ENCODE measurements at regions not wholly inside any gene's neighbourhood (a gene's known extent, or its start where the extent isn't known, plus 50 kb on each side); places are given as distances from the start of the nearest gene placed in this dataset.
"Not testable (repeated sequence)": the region's sequence is repeated elsewhere in the genome, so short reads cannot be mapped to it uniquely, and the experiment has no call there.

DNA sequence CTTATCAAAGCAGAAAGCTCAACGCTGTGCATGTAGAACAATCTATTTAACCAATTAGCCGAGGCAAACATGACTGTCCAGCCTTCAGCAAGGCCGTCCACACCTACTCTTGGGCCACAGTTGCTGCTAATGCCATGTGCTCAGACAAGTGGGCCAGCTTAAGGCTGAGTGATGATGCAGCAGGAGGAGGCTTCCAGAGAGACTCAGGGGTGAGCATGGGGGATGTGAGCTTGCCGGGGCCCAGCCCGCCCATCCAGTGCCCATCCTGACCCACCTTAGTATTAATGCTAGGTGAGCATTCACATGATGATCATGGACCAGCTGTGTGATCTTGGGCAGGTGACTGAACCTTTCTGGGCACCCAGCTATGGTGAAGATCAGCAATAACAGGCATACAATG lies 150.1 kb downstream of the TPRA1 start:
- DNase-seq (ENCODE audit: low spot score) = no peak

DNA sequence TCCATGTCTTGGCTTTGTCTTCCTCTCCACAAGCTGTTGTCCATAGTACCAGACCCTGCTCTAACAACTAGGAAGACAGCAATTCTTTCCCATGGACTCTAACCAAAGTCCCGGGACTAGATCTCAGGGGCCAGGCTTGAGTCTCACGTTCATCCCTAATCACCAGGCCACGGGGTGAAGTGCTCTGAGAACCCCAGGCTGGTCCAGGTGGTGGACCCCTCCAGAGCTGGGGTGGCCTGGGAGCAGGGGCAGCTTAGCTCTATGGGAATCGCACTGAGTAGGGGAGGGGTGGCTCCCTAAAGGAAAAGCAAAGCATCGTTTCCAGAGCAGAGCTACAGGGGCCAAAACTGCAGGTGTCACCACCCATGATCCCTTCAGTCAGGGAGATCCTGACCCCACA lies 150.9 kb downstream of the TPRA1 start:
- no peak for DNase-seq (ENCODE audit: low spot score)

DNA sequence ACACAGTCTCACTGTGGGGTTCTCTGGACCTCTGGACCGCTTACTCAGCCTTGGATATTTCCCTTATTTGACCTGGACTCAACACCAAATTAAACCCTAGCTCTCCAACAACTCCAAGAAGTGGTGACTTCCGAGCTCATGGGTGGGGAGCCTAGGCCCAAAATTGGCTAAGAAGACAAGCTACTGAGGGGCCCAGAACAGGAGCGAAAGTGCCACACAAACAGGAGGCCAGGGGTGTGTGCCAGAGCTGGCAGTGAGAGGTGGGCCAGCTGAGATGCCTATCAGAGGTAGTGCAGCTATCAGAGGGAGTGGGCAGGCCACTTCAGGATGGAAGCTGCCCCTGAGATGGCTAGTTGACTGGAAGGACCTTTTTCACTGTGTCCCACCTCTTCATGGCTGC lies 151.1 kb upstream of the PRR20G start:
- no peak for DNase-seq (ENCODE audit: low spot score)

DNA sequence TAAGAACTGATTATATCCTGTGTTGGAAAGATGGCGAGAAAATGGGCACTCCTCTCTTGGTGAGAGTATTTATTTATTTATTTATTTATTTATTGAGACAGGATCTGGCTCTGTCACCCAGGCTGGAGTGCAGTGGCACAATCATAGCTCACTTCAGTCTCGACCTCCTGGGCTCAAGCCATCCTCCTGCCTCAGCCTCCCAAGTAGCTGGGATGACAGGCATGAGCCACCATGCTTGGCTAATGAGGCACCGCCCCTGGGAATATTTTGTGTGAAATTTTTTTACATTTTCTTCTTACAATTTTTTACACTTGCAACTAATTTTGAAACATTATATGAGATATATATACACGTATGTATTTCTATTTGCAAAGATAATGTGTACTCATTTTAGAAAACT lies 150.5 kb upstream of the PRR20G start:
- no peak for DNase-seq (ENCODE audit: low spot score)

DNA sequence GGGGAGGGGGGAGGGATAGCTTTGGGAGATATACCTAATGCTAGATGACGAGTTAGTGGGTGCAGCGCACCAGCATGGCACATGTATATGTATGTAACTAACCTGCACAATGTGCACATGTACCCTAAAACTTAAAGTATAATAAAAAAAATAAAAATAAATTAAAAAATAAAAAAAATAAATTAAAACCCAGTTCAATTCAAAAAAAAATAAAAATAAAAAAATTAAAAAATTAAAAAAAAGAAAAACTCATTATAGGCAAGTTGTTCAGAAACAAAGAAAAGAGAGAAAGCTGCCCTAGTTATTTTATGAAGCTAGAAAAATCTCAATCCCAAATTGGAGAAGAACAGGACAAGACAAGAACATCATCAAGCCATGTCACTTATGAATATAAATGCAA lies 147.5 kb upstream of the PRR20G start:
- not testable (repeated sequence) for DNase-seq (ENCODE audit: low spot score)

DNA sequence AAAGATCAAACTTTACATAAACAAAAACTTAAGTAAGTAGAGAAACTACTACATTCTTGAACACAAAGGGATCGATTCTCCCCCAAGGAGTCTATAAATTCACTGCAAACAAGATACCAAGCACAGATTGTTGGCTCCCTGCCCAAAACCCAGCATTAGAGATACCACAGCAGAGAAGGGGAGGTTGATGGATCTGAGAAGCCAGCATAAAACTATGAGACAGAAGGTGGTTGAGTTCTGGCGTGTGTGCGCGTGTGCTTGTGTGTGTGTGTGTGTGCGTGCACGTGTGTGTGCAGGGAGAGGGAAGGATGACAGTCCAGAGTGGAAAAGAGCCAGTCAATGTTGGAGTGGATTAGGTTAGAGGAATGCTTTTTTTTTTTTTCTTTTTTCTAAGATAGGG lies 143.2 kb upstream of the PRR20G start:
- no peak for DNase-seq (ENCODE audit: low spot score)

DNA sequence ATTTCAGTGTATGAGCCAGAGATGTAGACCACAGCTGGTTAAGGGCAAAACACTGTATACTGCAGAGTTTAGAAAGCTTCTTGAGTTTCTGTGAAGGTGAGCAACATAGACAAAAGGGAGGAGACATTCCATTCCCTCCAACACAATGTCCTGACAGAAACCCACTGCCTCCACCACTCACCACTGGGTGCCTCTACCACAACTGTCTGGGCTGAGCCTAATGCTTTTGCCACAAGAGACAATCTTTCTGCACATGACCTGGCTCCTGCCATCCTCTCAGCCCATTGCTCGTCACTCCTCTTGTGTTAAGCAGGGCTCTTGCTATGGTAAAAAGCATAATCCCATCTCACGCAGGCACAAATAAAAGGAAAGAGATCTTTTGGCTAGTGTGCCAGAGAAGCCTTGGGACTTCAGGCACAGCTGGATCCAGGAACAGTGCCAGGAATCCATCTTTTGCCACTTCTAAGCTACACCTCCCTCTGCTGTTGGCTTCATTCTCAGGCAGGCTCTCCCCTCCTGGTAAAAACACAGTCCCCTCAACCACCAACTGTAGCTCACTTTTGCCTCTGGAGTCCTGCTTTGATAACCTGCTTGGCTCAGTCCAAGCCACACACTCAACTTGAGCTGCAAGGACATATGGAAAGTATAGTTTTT lies 140.6 kb upstream of the PRR20G start:
- DNase-seq (ENCODE audit: low spot score) = no peak

DNA sequence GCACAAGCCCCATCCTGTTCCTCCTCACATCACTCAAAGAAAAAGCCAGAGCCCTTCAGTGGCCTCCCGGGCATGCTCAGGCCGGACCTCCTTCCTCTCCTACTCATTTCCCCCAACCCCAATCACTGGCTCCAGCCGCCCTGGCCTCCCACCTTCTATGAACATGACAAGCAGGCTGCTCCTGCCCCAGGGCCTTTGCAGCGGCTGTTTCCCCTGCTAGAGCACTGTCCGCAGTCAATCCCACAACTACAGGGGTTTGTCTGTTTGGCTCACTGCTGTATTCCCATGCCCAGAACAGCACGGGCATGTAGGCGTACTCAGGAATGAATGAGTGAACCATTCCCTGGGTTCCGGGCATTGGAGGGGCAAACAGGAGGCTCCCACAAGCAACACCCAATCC lies 139.8 kb upstream of the PRR20G start:
- DNase-seq (ENCODE audit: low spot score) = no peak

DNA sequence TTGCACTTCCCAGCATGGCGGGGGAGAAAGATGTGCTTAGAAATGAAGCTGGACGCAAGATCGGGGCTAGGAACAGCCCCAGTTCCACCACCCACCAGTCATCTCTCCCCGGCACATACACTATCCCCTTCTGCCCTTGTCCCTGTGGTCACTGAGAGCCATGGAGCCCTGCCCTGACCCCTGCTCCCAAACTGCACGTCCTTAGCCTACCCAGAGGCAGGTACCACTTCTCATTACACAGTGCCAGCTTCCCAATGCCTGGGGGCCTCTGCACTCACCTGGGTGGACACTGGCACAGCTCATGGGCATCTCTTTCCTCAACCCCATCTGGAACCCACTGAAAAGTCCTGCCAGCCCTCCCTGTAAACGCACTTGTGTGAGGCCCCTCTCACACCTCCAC lies 139.3 kb upstream of the PRR20G start:
- no peak for DNase-seq (ENCODE audit: low spot score)

DNA sequence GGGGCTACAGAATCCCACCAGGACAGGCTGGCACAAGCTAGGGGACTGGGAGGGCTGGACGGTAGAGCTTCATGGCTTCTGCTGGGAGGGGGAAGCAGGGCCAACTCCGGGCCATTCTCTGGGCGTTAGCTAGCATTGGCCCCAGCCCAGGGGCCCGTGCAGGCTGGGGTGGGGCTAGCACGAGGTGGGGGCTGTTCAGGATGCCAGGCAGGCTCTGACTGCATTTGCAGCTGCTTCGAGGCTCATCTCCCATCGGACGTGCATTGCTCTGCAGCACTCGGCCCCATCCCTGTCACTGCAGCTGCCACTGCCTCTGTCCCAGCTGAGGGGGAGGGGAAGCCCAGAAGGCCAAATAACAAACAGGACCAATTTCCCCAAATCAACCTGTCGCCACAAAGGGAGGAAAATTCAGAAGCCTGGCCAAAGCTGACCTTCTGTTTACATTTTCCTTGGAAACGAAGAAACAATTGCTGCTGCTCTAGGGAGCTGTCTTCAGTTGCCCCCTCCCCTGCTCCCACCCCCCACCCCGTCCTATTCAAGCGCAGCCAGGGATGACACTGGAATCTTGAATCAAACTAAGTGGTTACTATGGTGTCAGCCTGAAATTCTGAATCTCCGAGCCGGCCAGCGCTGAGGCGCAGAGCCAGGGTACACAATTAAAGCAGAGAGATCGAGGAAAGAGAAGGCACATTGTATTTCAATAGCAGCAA lies 138.8 kb upstream of the PRR20G start:
- no peak for DNase-seq (ENCODE audit: low spot score)

DNA sequence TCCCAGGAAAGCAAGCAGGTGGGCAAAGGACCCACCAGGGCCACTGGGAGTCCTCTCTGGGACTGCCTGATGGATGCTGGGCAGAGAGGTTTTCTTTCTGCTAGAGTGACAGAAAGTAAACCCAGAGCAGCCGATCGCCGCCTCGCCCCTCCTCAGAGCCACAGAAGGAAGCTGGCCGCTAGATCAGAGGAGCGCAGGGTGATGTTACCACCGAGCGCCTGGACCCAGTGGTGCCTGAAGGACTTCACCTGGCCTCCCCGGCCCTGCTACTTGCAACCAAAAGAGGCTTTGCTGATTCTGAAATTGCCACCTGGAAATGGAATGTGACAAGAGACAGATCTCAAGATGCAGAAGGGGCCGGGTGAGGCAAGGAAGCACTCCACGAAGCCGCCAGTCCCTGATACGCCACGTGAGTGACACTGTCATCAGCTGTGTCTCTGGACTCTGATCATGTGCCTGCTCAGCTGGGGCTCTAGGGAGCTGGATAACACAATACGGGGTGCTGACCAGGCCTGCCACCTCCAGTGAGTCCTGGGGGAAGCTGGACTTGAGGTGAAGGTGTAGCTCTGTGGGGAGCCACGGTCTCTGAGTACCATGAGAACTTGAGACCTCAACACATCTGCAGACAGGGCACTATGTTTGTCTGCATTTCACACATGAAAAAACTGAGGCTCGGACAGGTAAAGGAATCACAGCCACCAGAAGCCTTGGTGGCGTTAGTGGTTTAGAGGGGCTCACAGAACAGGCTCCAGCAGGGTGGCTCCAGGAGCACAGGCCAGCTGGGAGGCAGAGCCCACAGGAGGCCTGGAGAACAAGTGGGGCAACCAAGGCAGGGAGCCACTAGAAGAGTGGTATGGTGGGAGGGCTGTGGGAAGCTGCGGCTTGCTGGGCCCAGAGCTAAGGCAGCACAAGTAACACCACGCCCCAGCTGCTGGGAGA lies 137.9 kb upstream of the PRR20G start:
- no peak for DNase-seq (ENCODE audit: low spot score)

DNA sequence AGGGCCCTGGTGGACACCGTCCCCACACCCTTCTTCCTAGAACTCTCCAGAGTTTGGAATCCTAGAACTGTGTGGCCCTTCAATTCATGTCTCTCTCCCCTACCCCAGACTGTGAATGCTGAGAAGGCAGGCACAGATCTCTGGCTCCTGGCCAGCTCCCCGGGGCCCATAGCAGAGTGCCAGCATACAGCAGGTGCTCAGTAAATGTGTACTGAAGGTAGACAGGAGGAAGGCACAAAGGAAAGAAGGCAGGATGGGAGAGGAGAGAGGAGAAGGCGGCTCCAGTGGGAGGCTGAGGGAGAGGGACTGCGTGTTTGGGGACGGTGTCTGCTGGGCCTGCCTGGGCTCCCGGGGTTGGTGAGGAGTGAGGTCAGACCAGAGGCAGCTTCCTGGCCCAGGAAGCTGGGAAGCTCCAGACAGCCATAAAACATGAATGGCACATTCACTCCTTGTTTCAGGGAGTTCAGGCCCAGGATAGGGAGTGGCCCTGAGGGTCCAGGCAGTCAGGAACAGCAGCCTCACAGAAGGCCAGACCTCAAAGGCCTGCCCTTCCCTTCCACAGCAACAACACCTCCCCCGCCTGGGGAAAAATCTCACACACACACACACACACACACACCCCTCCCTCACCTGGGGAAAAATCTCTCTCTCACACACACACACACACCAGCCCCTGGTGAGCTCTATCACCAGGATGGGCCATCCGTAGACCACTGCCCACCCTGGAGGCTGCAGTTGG lies 137.1 kb upstream of the PRR20G start:
- no peak for DNase-seq (ENCODE audit: low spot score)

DNA sequence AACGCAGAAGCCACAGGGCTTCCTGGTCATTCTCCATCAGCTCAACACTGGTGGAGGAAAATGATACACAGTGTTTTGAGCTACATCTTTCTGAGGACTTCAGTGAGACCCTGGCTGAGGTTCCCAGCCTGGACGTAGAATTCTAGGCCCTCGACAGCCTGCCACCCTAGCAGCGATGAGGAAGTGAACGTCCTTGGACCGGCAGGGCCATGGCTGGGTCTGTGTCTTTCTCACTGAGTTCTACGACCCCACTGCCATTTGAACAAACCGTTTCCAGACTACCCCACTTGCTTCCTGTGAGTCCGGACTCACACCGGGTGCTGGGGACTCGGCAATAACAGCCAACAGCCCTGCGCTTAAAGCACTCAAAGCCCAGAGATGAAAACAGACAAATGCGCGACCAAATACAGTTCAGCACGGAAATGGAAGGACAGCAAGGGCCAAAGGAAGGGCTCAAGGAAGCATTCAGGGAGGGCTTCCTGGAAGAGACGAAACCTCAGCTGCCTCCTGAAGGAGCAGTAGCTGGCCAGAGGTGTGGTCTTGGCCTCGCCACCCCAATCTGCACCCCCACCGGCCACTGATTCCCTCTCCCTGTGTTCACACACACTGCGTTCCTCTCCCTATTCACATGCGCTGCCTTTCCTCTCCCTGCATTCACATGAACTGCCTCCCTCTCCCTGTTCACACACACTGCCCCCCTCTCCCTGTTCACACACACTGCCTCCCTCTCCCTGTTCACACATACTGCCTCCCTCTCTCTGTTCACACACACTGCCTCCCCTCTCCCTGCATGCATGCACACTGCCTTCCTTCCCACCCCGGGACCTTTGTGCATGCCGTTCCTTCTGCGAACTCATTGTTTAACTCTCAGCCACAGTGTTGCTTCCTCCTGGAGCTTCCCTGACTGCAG lies 136.3 kb upstream of the PRR20G start:
- DNase-seq (ENCODE audit: low spot score) = no peak

DNA sequence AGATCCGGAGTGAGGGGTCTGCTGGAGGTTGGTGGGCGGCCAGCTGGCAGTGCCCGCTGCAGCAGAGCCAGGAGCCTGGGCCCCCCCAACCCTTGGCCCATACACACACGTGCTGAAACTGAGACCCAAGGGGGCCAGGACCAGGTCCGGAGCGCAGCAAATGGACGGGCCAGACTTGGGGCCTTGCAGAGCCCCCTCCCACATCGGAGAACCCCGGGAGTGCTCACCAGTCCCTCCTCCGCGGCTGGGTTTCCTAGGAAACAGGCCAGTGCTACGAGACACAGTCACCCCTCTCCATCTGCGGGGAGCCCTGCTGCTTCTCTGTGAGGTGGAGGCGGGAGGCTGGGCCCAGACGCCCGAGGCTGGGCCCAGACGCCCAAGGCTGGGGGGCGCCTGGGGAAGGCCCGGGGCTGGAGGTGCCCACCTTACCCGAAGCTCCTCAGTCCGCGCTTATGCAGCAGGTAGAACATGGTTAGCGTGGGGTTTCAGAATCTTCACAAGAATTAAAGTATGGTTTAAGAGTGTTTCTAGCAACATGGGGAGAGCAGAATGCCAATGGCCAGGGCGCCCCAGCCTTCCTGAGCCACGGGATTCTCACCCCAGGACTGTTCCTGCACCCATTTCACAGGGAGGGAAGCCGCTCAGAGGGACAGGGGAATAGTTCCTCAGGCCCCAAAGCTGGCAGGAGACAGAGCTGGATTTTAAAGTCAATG lies 135.0 kb upstream of the PRR20G start:
- DNase-seq (ENCODE audit: low spot score) = no peak

DNA sequence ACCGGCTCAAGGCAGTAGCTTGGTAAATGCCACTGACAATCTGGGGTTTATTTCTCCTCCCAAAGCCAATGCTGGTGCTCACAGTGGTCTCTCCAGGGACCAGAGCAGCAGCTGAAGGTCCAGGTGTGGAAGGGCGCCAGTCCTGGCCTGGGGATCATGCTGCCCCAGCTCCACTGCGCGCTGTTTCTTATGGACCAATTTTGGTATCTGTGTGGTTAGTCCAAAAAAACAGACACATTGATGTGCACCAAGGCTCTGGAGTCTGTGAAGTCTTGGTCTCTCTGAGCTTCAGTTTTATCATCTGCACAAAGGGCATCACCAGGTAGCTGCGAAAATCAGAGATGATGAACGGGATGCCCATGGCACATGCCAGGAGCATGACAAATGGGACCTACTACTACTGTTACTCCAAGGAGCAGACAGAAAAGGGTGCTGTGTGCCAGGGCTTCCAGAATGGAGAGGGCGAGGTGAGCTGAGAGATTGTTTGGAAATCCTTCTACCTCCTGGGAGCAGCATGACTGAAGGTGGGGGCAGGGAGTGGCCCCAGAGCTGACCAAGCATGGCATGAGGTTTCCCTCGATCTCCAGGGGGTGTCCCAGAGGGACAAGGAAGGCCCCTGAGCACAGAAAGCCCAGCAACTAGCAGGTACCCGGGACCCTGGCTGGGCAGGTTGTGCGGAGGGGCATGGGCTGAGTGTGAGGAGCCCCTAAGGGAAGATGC lies 134.3 kb upstream of the PRR20G start:
- no peak for DNase-seq (ENCODE audit: low spot score)

DNA sequence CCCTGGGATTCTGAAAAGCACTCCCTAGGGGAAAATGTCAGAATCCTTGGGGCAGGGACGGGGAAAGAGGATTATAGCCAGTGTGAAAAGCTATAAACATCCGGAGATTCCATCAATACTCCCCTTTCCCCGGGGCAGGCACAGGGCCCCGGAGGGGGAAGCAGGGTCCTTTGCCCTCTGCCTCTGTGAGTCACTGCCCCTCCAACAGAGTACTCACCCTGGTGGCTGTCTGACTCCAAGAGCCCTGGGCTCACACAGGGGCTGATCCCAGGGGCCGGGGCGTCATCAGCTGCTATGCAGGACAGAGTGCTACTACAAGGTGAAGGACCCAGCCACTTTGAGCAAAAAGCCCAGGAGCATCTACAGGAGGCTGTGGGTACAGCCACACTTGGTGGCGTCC lies 133.0 kb upstream of the PRR20G start:
- no peak for DNase-seq (ENCODE audit: low spot score)

DNA sequence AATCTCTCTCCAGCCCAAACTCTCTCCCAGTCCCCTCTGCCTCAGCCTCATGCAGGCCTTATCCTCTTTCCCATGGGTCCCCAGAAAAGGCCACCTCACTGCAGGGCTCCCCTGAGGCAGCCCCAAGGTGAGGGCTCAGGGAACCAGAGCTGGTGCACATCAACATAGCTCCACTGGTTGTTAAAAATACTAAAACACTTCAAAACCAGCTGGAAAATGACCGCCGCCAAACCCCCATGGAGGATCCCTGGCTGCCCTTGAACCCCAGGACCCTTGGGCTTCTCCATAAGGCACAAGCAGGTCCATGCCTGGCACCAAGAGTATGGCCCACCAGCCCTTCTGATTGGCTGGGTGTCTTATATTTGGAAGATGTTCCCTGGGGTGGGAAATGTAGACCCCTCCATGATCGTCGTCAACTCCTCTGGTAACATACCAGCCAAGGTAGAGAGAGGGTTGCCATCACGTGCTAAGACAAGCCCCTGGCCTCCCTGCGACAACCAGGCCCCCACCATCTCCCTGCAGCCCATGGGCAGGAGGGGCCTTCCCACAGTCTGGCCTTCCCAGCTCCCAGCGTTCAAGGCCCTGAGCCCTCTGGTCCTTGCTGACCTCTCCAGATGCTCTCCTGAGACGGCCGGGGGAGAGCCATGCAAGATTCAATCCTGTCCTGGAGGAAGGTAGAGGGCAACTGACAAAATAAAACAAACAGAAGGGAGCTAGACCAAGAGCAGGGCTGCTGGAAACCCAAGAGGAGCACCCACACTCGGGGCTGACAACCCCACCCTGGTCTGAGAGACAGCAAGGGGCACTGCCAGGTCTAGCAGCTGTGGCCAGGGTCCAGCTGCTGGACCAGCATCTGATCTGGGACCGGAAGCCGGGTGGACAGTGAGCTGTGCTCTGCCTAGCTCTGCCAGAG lies 132.1 kb upstream of the PRR20G start:
- no peak for DNase-seq (ENCODE audit: low spot score)

DNA sequence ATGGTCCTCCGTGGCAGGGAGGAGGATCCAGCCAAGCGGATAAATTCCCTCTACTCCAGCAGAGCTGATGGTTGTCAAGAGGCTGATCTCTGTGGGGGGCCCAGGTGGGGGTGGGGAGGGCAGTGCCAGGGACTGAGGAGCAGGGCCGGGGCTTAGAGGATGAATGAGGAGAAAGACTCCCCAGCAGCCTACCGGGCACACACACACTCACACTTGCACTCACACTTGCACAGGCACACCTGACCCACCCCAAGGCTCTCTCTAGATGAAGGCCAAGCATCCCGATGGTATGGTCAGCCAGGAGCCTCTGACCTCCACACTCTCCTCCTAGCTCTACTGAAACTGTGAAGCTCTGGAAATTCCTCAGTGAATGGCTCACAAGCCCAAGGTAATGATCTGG lies 131.3 kb upstream of the PRR20G start:
- DNase-seq (ENCODE audit: low spot score) = no peak

Measured in AG20443 (cell line).